ENCODE measurements at regions not wholly inside any gene's neighbourhood (a gene's known extent, or its start where the extent isn't known, plus 50 kb on each side); places are given as distances from the start of the nearest gene placed in this dataset.

- no peak for TF ChIP-seq CTCF (IDR thresholded peaks at IDR 0.05; ENCODE audit: borderline replicate concordance, insufficient read depth, low read depth, low read length)
- no peak overlapping the region for H3K4me3 ChIP-seq (ENCODE audit: low read depth, low read length)
Measured at GRCh38 chrX:25131055-25131454, 115.3 kb upstream of the ARX start.

- H3K4me3 ChIP-seq (ENCODE audit: low read depth, low read length), result no peak overlapping the region
- TF ChIP-seq CTCF (IDR thresholded peaks at IDR 0.05; ENCODE audit: borderline replicate concordance, insufficient read depth, low read depth, low read length), result no peak
Measured at GRCh38 chrX:25130619-25131018, 114.9 kb upstream of the ARX start.

DNA sequence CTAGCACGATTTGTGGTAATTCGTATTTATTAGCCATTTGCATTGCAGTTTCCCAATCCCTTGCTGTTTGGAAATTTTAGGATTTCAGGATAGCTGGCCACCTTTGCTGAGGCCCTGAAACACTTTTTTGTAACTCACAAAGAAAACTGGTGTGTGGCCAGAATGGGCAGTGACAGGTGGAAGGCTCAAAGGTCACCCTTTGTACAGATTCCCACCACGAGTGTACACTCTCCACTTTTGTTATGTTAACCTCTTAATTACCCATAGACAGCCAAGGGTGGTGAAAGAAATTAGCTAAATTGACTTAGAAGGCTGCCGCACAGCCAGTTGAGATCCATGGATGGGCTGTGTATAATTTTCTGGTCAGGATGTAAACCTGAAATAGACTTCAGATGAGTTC, 109.7 kb upstream of the ARX start:
- no peak overlapping the region for H3K4me3 ChIP-seq (ENCODE audit: low read depth, low read length)
- TF ChIP-seq CTCF (IDR thresholded peaks at IDR 0.05; ENCODE audit: borderline replicate concordance, insufficient read depth, low read depth, low read length), result no peak

GRCh38 chrX:25124391-25124790, 108.6 kb upstream of the ARX start:
- H3K4me3 ChIP-seq (ENCODE audit: low read depth, low read length), result no peak overlapping the region
- TF ChIP-seq CTCF (IDR thresholded peaks at IDR 0.05; ENCODE audit: borderline replicate concordance, insufficient read depth, low read depth, low read length), result no peak

- no peak overlapping the region for H3K4me3 ChIP-seq (ENCODE audit: low read depth, low read length)
- no peak for TF ChIP-seq CTCF (IDR thresholded peaks at IDR 0.05; ENCODE audit: borderline replicate concordance, insufficient read depth, low read depth, low read length)
Measured at GRCh38 chrX:25112156-25112555, 96.4 kb upstream of the ARX start.

DNA sequence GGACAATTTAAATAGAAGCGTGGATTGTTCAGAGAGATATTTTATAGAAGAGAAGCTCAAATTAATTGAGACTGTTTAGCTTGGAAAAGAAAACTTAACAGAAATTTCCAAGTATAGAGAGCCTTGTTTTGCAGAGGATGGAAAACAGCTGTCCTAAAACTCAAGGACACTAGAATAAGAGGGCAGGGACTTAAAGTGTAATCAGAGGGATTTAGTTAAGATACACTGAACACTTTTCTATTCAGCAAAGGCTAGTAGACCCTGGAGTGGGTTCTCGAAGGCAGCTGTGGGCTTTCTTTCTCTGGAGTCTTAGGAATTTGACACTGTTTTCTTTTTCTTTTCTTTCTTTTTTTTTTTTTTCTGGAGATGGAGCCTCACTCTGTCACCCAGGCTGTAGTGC, 92.7 kb upstream of the ARX start:
- no peak overlapping the region for H3K4me3 ChIP-seq (ENCODE audit: low read depth, low read length)
- TF ChIP-seq CTCF (IDR thresholded peaks at IDR 0.05; ENCODE audit: borderline replicate concordance, insufficient read depth, low read depth, low read length), result no peak

- no peak for TF ChIP-seq CTCF (IDR thresholded peaks at IDR 0.05; ENCODE audit: borderline replicate concordance, insufficient read depth, low read depth, low read length)
- H3K4me3 ChIP-seq (ENCODE audit: low read depth, low read length), result no peak overlapping the region
Measured at GRCh38 chrX:25105221-25105620, 89.5 kb upstream of the ARX start.

All from GM12875 (cell line).